HG02973 (cell line): ENCODE measurements at regions not wholly inside any gene's neighbourhood (a gene's known extent, or its start where the extent isn't known, plus 50 kb on each side); places are given as distances from the start of the nearest gene placed in this dataset.

Experiments
- ATAC-seq: cut with Tn5 transposase; IDR thresholded peaks from one replicate; pipeline ENCODE4 v1.9.1; 2021; ENCODE audit warnings: moderate library complexity; ENCODE audit not compliant: unreplicated experiment

- ATAC-seq: no peak
Measured at GRCh38 chr16:50884066-50884860, 142.4 kb downstream of the CYLD start.

DNA sequence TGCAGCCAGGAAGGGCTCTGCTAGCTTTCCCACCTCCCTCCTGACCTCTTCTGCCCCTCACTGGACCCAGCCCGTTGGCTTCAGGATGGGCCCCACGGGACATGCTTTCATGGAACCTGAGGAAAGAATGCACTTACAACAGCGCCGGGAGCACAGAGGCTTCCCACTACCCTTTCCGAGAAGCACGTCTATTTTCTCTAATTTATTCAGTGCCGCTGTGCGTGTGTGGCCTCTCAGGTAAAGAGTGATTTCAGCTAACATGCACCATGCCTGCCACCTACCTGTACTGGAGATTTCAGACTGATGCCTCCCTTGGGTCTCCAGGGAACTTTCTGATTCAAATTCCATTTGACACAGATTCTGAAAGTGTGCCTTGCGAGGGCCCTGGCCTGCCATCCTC is 140.1 kb downstream of the CYLD start:
- no peak for ATAC-seq

DNA sequence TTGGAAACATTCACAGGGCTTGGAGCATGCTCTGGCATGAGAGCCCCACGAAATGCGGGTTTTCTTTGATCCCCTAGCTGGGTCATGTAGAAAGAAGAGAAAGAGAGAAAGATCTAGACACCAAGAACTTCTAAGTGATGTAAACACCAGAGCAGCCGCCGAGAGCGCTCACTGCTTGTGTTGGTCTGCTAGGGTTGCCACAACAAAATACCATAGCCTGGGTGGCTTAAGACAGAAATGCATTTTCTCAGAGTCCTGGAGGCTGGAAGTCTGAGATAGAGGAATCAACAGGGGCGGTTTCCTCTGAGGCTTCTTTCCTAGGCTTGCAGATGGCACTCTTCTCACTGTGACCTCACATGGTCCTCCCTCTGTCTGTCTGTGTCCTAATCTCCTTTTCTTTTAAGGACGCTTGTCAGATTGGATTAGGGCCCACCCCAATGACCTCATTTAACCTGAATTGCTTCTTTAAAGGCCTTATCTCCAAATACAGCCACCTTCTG is 139.5 kb downstream of the CYLD start:
- ATAC-seq: no peak

- no peak for ATAC-seq
Measured at GRCh38 chr16:50880926-50881325, 139.0 kb downstream of the CYLD start.

DNA sequence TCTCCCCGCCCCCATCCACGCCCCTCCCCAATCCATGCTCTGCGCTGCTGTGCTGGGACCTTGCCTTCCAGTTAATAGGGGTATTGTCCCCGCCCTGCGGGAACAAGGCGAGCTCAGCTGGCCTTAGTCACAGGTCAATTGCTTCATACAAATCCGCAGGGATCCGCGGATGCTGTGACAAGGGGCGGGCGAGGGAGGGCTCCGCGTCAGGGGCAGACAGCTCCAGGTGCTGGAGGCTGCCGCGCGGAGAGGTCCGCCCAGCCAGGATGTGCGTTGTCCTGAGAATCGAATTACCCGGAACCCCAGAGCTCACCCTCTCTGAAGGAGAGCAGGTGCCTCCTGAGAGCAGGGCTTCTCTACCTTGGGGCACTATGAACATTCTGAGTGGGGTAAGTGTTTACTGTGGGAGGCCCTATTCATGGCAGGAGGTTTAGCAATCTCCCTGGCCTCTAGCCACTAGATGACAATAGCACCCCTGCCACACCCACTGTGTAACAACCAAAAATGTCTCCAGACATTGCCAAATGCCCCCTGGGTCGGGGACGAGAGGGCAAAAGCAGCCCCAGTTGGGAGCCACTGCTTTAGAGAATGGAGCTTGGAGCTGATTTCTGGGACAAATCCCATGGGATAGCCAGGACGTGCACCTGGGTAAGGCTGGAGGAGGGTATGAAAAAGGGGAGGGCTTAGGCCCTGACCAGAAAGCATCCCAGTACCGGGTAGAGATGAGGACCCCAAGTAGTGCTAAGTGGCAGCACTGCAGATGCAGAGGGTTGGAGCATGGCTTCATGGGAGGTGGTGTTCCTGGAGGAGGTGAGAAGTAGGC is 138.2 kb downstream of the CYLD start:
- ATAC-seq: no peak

- no peak for ATAC-seq
Measured at GRCh38 chr16:50878966-50879615, 137.2 kb downstream of the CYLD start.

DNA sequence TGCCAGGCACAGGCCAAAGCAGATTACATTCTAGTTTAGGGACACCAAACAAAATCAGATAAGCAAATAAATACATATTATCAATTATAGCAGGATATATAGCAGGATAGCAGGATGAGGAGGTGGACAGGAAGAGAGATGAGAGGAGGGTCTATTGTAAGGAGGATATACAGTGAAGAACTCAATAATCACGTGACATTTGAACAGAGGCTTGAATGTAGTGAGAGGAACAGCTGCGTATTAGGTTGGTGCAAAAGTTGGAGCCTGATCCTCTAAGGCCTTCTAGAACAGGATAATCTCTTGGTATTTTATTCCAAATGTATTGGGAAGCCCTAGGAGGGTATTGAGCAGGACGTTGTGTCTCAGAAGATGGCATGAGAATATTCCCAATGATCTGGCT is 136.7 kb downstream of the CYLD start:
- no peak for ATAC-seq

DNA sequence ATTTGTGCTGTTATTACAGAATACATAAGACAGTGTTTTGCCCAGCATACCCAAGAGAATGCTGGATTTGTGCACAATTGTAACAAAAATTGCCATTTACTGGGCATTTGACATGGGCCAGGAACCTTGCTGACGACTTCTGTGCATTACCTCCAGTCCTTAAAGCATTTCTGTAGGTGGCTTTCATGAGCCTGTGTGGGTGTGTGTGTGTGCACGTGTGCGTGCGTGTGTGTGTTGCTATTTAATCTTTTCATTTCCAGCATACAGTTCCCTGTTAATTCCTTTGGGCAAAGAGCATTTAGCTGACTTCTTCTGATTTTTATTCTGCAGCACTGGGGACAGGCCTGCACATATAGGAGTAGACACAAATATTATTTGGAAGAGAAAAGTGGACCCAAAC is 134.4 kb downstream of the CYLD start:
- ATAC-seq: no peak

- no peak for ATAC-seq
Measured at GRCh38 chr16:50868577-50868976, 126.7 kb downstream of the CYLD start.

DNA sequence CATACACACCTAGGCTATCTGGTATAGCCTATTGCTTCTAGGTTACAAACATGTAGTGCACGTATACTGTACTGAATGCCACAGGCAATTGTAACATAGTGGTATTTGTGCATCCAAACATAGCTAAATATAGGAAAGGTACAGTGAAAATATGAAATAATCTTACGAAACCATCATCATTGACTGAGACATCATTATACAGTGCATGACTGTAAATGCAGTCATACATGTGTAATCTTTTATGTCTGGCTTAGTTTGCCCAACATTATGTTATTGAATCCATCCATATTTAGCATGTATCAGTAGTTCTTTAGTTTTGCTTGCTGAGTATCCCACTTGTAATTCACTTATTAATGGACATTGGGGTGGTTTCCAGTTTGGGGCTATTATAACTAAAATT is 124.9 kb downstream of the CYLD start:
- ATAC-seq: no peak

- no peak for ATAC-seq
Measured at GRCh38 chr16:50864386-50864785, 122.5 kb downstream of the CYLD start.

DNA sequence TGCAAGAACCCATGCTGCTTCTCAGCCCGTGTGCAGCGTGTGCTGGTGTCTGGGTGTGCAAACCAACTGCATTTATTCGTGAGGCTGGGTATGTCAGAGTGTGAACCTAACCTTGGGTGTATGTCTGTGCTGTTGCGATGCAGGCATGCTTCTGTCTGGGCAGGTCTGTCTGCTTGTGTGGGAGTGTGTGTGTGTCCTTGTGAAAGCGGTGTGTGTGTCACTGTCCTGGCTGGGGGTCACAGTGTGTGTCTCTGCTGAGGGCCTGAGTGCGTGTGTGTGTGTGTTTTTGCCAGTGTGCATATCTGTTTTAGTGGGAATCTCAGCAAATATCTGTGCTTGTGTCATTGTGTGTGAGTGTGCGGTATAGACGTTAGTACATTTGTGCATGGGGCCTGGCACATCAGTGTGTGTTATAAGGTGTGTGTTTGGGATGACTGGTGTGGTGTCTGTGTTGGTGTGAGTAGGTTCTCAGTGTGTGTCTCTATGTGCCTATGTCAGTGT is 121.8 kb downstream of the CYLD start:
- ATAC-seq: no peak

DNA sequence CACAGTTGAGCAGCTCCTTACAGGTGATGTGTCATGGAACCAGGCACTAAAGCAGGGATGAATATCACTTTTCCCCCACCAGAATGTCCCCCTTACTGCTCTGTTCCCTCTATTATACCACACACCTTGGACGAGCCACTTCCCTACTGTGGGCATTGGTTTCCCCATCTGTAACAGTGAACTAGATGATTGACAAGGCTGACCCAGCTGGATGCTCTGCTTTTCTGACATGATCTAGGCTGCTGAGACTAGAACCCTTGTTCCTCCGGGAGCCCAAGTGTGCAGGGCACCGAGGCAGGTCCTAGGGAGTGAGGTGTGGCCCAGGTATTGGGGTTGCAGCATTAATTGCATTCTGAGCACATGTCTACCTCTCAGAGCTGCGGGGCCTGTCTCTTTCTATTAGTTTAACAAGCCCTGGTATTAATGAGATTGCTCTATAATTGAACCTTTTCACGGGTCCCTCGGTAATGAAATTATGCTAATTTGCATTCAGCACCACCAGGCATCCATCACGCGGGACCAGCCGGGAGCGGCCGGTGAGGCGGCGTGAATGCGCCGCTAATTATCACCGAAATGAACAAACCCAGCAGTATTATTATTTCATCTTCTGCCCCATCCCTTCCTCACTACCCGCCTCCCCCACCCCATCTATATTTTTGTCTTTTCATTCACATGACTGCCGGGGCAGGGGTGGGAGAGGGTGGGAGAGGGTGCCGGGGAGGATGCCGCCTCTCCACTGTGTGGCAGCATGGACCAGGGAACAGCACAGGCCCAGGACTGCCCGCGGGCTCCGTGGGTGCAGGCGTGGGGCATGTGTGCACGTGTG is 121.1 kb downstream of the CYLD start:
- ATAC-seq: no peak

DNA sequence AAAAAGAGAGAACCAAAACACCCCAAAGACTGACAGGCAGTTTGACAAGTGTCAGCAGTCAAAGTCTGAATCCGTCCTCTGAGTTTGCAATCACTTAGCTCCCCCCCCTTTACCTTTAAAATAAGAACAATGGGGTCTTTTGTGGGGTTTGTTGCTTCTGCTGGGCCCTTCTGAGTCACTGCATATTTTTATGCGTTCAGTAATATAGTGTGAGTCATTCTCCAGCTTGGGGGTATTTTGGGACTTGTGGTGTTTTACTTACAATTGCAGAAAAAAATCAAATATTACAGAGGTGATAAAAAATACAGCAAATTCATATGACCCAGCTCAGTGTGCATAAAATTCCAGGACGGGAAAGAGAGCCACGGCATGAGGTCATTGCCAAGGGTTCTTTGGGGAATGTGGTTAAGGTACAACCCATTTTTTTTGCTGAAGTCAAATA is 120.1 kb downstream of the CYLD start:
- no peak for ATAC-seq

DNA sequence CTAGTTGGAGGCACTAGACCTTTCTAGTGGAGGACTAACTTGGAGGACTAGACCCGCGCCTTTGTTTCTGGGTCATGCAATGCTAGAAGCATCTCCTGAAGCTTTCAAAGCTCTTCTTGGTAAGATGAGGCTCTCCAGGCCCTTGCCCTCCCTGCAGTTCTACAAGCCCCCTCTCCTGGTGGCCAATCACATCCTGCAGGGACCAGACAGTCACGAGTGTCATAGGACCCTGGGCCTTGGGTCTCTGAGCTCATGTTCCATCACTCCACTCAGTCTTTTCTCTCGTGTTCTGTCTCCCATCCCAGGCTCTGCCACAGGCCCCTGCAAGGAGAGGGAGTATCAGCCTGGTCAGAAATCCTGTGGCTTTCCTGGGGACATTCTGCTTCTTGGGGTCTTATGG is 119.6 kb downstream of the CYLD start:
- no peak for ATAC-seq

GRCh38 chr16:50859628-50860360 is 117.9 kb downstream of the CYLD start:
- ATAC-seq: no peak

DNA sequence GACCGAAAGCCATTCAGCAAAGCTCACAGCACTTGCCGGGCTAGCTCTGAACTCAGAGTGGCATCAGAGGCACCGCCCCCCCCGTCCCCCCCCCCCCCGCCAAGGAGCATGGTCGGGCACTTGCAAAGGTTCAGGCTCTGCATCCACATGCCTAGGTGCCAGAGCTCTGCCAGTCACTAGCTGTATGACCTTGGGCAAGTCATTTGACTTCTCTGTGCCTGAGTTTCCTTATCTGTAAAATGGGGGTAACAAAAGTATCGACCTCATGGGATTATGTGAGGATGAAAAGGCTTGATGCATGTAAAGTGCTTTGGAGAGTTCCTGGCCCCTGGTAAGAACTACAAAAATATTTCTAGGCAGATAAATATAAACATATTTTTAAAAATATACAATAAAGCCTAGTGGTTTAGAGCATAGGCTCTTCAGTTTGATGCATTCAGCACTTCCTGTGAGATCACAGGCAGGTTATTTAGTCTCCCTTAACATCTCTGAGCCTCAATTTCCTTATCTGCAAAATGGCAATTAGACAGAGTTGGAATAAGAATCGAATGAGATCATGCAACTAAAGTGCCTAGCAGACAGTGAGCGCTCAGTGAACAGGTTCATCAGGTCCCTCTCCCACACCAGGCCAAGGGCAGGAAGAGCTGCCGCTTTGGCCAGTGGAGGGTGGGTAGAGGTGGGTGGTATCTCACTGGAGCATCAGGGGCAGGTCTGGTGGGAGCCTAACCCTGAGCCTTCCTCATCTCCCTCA is 117.2 kb downstream of the CYLD start:
- ATAC-seq: no peak

GRCh38 chr16:50858376-50858775 is 116.5 kb downstream of the CYLD start:
- no peak for ATAC-seq

GRCh38 chr16:50857881-50858280 is 116.0 kb downstream of the CYLD start:
- ATAC-seq: no peak
